GM12878 (cell line): ENCODE measurements at regions not wholly inside any gene's neighbourhood (a gene's known extent, or its start where the extent isn't known, plus 50 kb on each side); places are given as distances from the start of the nearest gene placed in this dataset.

Experiments used
- ATAC-seq: fragments of 200-7000 bp; cut with Tn5 transposase; 3 replicates; pipeline ENCODE4 v1.9.1; 2020; ENCODE audit warnings: mild to moderate bottlenecking, moderate library complexity
- BruUV-seq: library from RNA; stranded (reverse); fragments of 400-500 nt; replicated peaks from 2 replicates; lab custom pipeline; 2021; lab: Mats Ljungman, UMichigan
- CTCF ChIA-PET: fragments of 300-600 bp; sonication (Branson Sonifier 250); formaldehyde crosslinking; extraction: SDS; loops from one replicate; lab custom pipeline; 2021; ENCODE audit warnings: inconsistent platforms; lab: Yijun Ruan, JAX
- POLR2A ChIA-PET: fragments of 350-600 bp; formaldehyde crosslinking; extraction: SDS; loops from one replicate; lab custom pipeline; 2021; ENCODE audit warnings: inconsistent platforms; lab: Charles Lee
- RAD21 ChIA-PET: fragments of 300-600 bp; sonication (Branson Sonifier 250); formaldehyde crosslinking; loops from one replicate; lab custom pipeline; 2023; ENCODE audit warnings: antibody characterized with exemption; ENCODE audit not compliant: unreplicated experiment; lab: Charles Lee
- SMC1A ChIA-PET: fragments of 300-600 bp; sonication (Branson Sonifier 250); formaldehyde crosslinking; loops from one replicate; lab custom pipeline; 2023; ENCODE audit not compliant: unreplicated experiment, uncharacterized antibody; lab: Charles Lee
- DNase-seq: peaks from one replicate; pipeline ENCODE4 v3.0.0-alpha.2; 2011; ENCODE audit warnings: low read depth, low spot score
- FAIRE-seq: peaks from 3 replicates; lab custom pipeline; 2011; peaks lifted over from hg19 to GRCh38; lab: Jason Lieb, UNC
- H2AFZ ChIP-seq: 2 replicates; pipeline ENCODE4 v1.6.0; 2011; ENCODE audit warnings: low read depth, low read length, control low read depth; ENCODE audit not compliant: control insufficient read depth
- H3K27ac ChIP-seq: 2 replicates; pipeline ENCODE4 v1.5.1; 2011; ENCODE audit warnings: control low read depth; ENCODE audit not compliant: control insufficient read depth, insufficient read depth
- H3K27me3 ChIP-seq, 2 experiments: replicated peaks in 1 of 2; 2 replicates each; pipeline versions ENCODE4 v1.6.0 to v1.6.1; 2011; ENCODE audit warnings: low read length in 1 of 2; ENCODE audit not compliant: control insufficient read depth in 2 of 2, insufficient read depth in 2 of 2
- H3K36me3 ChIP-seq, 2 experiments: 2 replicates each; pipeline ENCODE4 v1.5.1; 2011; ENCODE audit warnings: low read length in 1 of 2; ENCODE audit not compliant: control insufficient read depth in 2 of 2, insufficient read depth in 2 of 2
- H3K4me1 ChIP-seq: 2 replicates; pipeline ENCODE4 v1.6.1; 2011; ENCODE audit warnings: mild to moderate bottlenecking, low read length, moderate library complexity, mixed read lengths; ENCODE audit not compliant: control insufficient read depth, insufficient read depth
- H3K4me2 ChIP-seq: 2 replicates; pipeline ENCODE4 v1.6.0; 2011; ENCODE audit warnings: control low read depth; ENCODE audit not compliant: control insufficient read depth, insufficient read depth
- H3K4me3 ChIP-seq: fragments of 200-600 bp; sonication (generic); 2 replicates; pipeline ENCODE4 v1.5.1; 2016
- H3K79me2 ChIP-seq: 2 replicates; pipeline ENCODE4 v1.6.0; 2011; ENCODE audit warnings: low read length; ENCODE audit not compliant: control insufficient read depth, insufficient read depth
- H3K9ac ChIP-seq: 2 replicates; pipeline ENCODE4 v1.8.0; 2011; ENCODE audit warnings: low read length, control low read depth, mixed read lengths; ENCODE audit not compliant: control insufficient read depth, insufficient read depth
- H3K9me3 ChIP-seq: replicated peaks from 3 replicates; pipeline ENCODE4 v1.5.1; 2011; ENCODE audit warnings: mild to moderate bottlenecking, low read length; ENCODE audit not compliant: control insufficient read depth, insufficient read depth
- H4K20me1 ChIP-seq: 2 replicates; pipeline ENCODE4 v1.6.0; 2011; ENCODE audit not compliant: control insufficient read depth, insufficient read depth
- BACH1 ChIP-seq: fragments of 450-650 bp; IDR thresholded peaks from 2 replicates; pipeline ENCODE4 v1.6.1; 2017; ENCODE audit warnings: mild to moderate bottlenecking, borderline replicate concordance
- BCL3 ChIP-seq: IDR thresholded peaks from 2 replicates; pipeline ENCODE4 v1.6.1; 2011; ENCODE audit warnings: borderline replicate concordance, low read depth, mild to moderate bottlenecking, moderate library complexity, low read length; ENCODE audit not compliant: insufficient read depth, poor library complexity, severe bottlenecking
- CBFB ChIP-seq: IDR thresholded peaks from 2 replicates; pipeline ENCODE4 v1.6.1; 2016; ENCODE audit warnings: antibody characterized with exemption, low read depth
- E4F1 ChIP-seq: fragments of 450-650 bp; IDR thresholded peaks from 2 replicates; pipeline ENCODE4 v1.6.1; 2018; ENCODE audit warnings: borderline replicate concordance, mild to moderate bottlenecking; ENCODE audit not compliant: partially characterized antibody
- EZH2 ChIP-seq: IDR thresholded peaks from 2 replicates; pipeline ENCODE4 v1.6.1; 2012; ENCODE audit warnings: low read depth, mild to moderate bottlenecking, control low read depth, inconsistent platforms, low read length, borderline replicate concordance; ENCODE audit not compliant: control insufficient read depth
- LARP7 ChIP-seq: fragments of 450-650 bp; IDR thresholded peaks from 2 replicates; pipeline ENCODE4 v1.6.1; 2017; ENCODE audit warnings: mild to moderate bottlenecking
- NKRF ChIP-seq: fragments of 450-650 bp; conservative IDR thresholded peaks from 2 replicates; pipeline ENCODE4 v1.6.1; 2017; ENCODE audit warnings: mild to moderate bottlenecking, moderate library complexity
- TCF7 ChIP-seq: IDR thresholded peaks from 2 replicates; pipeline ENCODE4 v1.6.1; 2014; ENCODE audit warnings: antibody characterized with exemption, borderline replicate concordance
- ZBTB4 ChIP-seq: fragments of 450-650 bp; formaldehyde crosslinking; IDR thresholded peaks from 2 replicates; pipeline ENCODE4 v1.4.0; 2022; ENCODE audit warnings: mild to moderate bottlenecking, moderate library complexity
- ZNF217 ChIP-seq: fragments of 450-650 bp; IDR thresholded peaks from 2 replicates; pipeline ENCODE4 v1.6.1; 2017; ENCODE audit warnings: antibody characterized with exemption, mild to moderate bottlenecking
- WGBS: methylation state at CpG from one replicate; pipeline ENCODE4 v1.1.6; 2016; ENCODE audit warnings: low lambda C conversion rate; ENCODE audit not compliant: insufficient replicate concordance, insufficient coverage; ENCODE audit errors: missing lambda C conversion rate; 5-methylcytosine and 5-hydroxymethylcytosine counted together
- in situ Hi-C: fragments of 300-500 bp; cut with MboI; formaldehyde crosslinking; loops from 9 replicates; pipeline ENCODE4 v1.14.3; 2018; ENCODE audit warnings: mixed read lengths
- intact Hi-C: fragments of 100-400 bp; cut with micrococcal nuclease; formaldehyde crosslinking; loops from one replicate; pipeline ENCODE4 v1.14.2; 2022; ENCODE audit not compliant: unreplicated experiment

- Histone ChIP-seq H3K4me2 (no peak overlapping the region), H3K4me1 (no peaks in the 10 kb centered on the region), H3K27me3 (peaks cover 0 to 1% of the 10 kb centered on the region in 2 experiments; a peak in 2 of 4 replicates), H4K20me1 (no peaks in the 10 kb centered on the region), H2AFZ (no peak overlapping the region), H3K9me3 (no peaks in the 10 kb centered on the region), H3K4me3 (no peak overlapping the region), H3K79me2 (no peaks in the 10 kb centered on the region), H3K27ac (no peak overlapping the region), H3K9ac (no peak overlapping the region), H3K36me3 (no peaks in the 10 kb centered on the region; a peak in 1 of 4 replicates)
- in situ Hi-C loops (no loop called here), intact Hi-C loops (no loop called here)
- WGBS = 51% methylated on average over 11 of the region's 16 CpGs
- FAIRE-seq (no peak), DNase-seq (no peak), ATAC-seq (no peak)
- BruUV-seq = no TSS peak
- TF ChIP-seq LARP7 (no peak), NKRF (no peak), BCL3 (no peak), BACH1 (no peak), CBFB (no peak), E4F1 (no peak), EZH2 (no peak), ZBTB4 (CRISPR knock-in tag) (no peak), ZNF217 (no peak), TCF7 (no peak)
- POLR2A ChIA-PET = no interaction called here
- SMC1A ChIA-PET = no interaction called here
- CTCF ChIA-PET = no interaction called here
- RAD21 ChIA-PET = no interaction called here
Measured at GRCh38 chr1:24258735-24259424, 60.3 kb upstream of the GRHL3 start.
